ENCODE measurements at regions not wholly inside any gene's neighbourhood (a gene's known extent, or its start where the extent isn't known, plus 50 kb on each side); places are given as distances from the start of the nearest gene placed in this dataset.

- no peak for TF ChIP-seq POLR2AphosphoS5 (IDR thresholded peaks at IDR 0.05; ENCODE audit: low read depth, low read length)
- no peak for TF ChIP-seq REST (IDR thresholded peaks at IDR 0.05; ENCODE audit: insufficient read depth in 1 of 2, low read depth in 2 of 2, low read length in 2 of 2)
- no peak for TF ChIP-seq SIN3A (IDR thresholded peaks at IDR 0.05; ENCODE audit: borderline replicate concordance, insufficient read depth, low read length)
Measured at GRCh38 chr2:6770006-6770405, 95.7 kb downstream of the CMPK2 start.

Measured in PFSK-1 (cell line).